Progenitor cell of endocrine pancreas (in vitro differentiated cells): ENCODE measurements at regions not wholly inside any gene's neighbourhood (a gene's known extent, or its start where the extent isn't known, plus 50 kb on each side); places are given as distances from the start of the nearest gene placed in this dataset.

ENCODE experiments used
- DNase-seq: peaks from one replicate; pipeline ENCODE4 v3.0.0; 2021; ENCODE audit warnings: low spot score; ENCODE audit not compliant: unreplicated experiment
- H3K27ac Mint-ChIP-seq: 2 replicates; pipeline ENCODE4 v1.8.0; 2021; ENCODE audit warnings: mild to moderate bottlenecking, moderate library complexity, mixed read lengths
- H3K27me3 Mint-ChIP-seq: 2 replicates; pipeline ENCODE4 v1.8.0; 2021; ENCODE audit warnings: mixed read lengths
- H3K36me3 Mint-ChIP-seq: 2 replicates; pipeline ENCODE4 v1.8.0; 2022; ENCODE audit warnings: mixed read lengths; ENCODE audit not compliant: insufficient read depth
- H3K4me1 Mint-ChIP-seq: 2 replicates; pipeline ENCODE4 v1.8.0; 2021; ENCODE audit warnings: low read depth, mixed read lengths
- H3K4me3 Mint-ChIP-seq: 2 replicates; pipeline ENCODE4 v1.8.0; 2021; ENCODE audit warnings: low read depth, mild to moderate bottlenecking, moderate library complexity, mixed read lengths
- H3K9me3 Mint-ChIP-seq: 2 replicates; pipeline ENCODE4 v1.8.0; 2021; ENCODE audit warnings: low read depth, mixed read lengths
- CTCF ChIP-seq: fragments of 200-600 bp; sonication (generic); IDR thresholded peaks from one replicate; pipeline ENCODE4 v1.5.0; 2021; ENCODE audit warnings: antibody characterized with exemption, mild to moderate bottlenecking; ENCODE audit not compliant: unreplicated experiment

- H3K27ac Mint-ChIP-seq = no peak overlapping the region
- H3K9me3 Mint-ChIP-seq = peaks cover 12% of the 10 kb centered on the region
- TF ChIP-seq CTCF = no peak
- DNase-seq = no peak
- no peaks in the 10 kb centered on the region for H3K36me3 Mint-ChIP-seq
- no peaks in the 10 kb centered on the region for H3K4me1 Mint-ChIP-seq
- H3K4me3 Mint-ChIP-seq = no peak overlapping the region
- H3K27me3 Mint-ChIP-seq = no peaks in the 10 kb centered on the region
Measured at GRCh38 chr4:28811025-28811424, 1909.1 kb upstream of the PCDH7 start.

GRCh38 chr4:28822163-28822562 lies 1898.0 kb upstream of the PCDH7 start:
- peaks cover 4% of the 10 kb centered on the region for H3K4me1 Mint-ChIP-seq
- H3K4me3 Mint-ChIP-seq = no peak overlapping the region
- peaks cover 7% of the 10 kb centered on the region for H3K9me3 Mint-ChIP-seq
- no peak for TF ChIP-seq CTCF
- DNase-seq = no peak
- no peaks in the 10 kb centered on the region for H3K36me3 Mint-ChIP-seq
- H3K27ac Mint-ChIP-seq = no peak overlapping the region
- H3K27me3 Mint-ChIP-seq = no peaks in the 10 kb centered on the region

- H3K27ac Mint-ChIP-seq = no peak overlapping the region
- H3K27me3 Mint-ChIP-seq = no peaks in the 10 kb centered on the region
- H3K4me3 Mint-ChIP-seq = no peak overlapping the region
- peaks cover 3% of the 10 kb centered on the region for H3K9me3 Mint-ChIP-seq
- peaks cover 3% of the 10 kb centered on the region for H3K4me1 Mint-ChIP-seq
- no peak for DNase-seq
- H3K36me3 Mint-ChIP-seq = no peaks in the 10 kb centered on the region
- no peak for TF ChIP-seq CTCF
Measured at GRCh38 chr4:28827866-28828265, 1892.3 kb upstream of the PCDH7 start.

GRCh38 chr4:28831867-28832266 lies 1888.3 kb upstream of the PCDH7 start:
- peaks cover 3% of the 10 kb centered on the region for H3K9me3 Mint-ChIP-seq
- no peaks in the 10 kb centered on the region for H3K36me3 Mint-ChIP-seq
- H3K4me3 Mint-ChIP-seq = no peak overlapping the region
- H3K4me1 Mint-ChIP-seq = peaks cover 4% of the 10 kb centered on the region
- no peak overlapping the region for H3K27ac Mint-ChIP-seq
- no peak for TF ChIP-seq CTCF
- no peak for DNase-seq
- H3K27me3 Mint-ChIP-seq = no peaks in the 10 kb centered on the region

GRCh38 chr4:28832444-28832843 lies 1887.7 kb upstream of the PCDH7 start:
- Mint-ChIP-seq H3K27me3 (no peaks in the 10 kb centered on the region), H3K9me3 (no peaks in the 10 kb centered on the region), H3K4me3 (no peak overlapping the region), H3K4me1 (peaks cover 4% of the 10 kb centered on the region), H3K36me3 (no peaks in the 10 kb centered on the region), H3K27ac (no peak overlapping the region)
- DNase-seq = no peak
- TF ChIP-seq CTCF = no peak

GRCh38 chr4:28834120-28834519 lies 1886.0 kb upstream of the PCDH7 start:
- no peak for DNase-seq
- no peak overlapping the region for H3K4me3 Mint-ChIP-seq
- H3K9me3 Mint-ChIP-seq = no peaks in the 10 kb centered on the region
- no peaks in the 10 kb centered on the region for H3K36me3 Mint-ChIP-seq
- no peak overlapping the region for H3K27ac Mint-ChIP-seq
- TF ChIP-seq CTCF = no peak
- peaks cover 4% of the 10 kb centered on the region for H3K4me1 Mint-ChIP-seq
- no peaks in the 10 kb centered on the region for H3K27me3 Mint-ChIP-seq
